Glomerular visceral epithelial cell (primary cell): ENCODE measurements at regions not wholly inside any gene's neighbourhood (a gene's known extent, or its start where the extent isn't known, plus 50 kb on each side); places are given as distances from the start of the nearest gene placed in this dataset.
"Not testable (repeated sequence)": the region's sequence is repeated elsewhere in the genome, so short reads cannot be mapped to it uniquely, and the experiment has no call there.

ENCODE experiments used
- DNase-seq: peaks from one replicate; pipeline ENCODE4 v3.0.0-alpha.2; 2016; ENCODE audit errors: extremely low spot score

GRCh38 chr20:52098186-52098585 is 93.4 kb downstream of the ZFP64 start:
- DNase-seq: no peak

DNA sequence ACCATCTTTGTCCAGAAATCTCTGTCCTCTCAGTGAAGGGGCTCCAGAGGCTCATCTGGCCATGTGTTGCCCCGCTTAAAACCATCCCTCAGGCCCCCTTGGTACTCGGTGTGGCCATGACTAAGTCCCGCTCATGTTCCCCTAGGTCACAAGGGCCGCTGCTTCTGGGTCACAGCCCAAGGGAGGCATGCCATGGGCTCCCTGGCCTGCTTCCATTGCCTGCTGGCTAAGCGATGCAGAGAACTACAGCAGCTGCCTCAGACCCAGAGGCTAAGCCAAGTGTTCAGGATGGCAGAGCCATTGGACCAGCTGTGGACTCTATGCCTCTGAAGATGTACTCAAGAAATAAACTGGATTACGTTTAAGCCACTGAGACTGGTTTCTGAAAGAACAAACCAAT is 95.5 kb downstream of the ZFP64 start:
- no peak for DNase-seq

DNA sequence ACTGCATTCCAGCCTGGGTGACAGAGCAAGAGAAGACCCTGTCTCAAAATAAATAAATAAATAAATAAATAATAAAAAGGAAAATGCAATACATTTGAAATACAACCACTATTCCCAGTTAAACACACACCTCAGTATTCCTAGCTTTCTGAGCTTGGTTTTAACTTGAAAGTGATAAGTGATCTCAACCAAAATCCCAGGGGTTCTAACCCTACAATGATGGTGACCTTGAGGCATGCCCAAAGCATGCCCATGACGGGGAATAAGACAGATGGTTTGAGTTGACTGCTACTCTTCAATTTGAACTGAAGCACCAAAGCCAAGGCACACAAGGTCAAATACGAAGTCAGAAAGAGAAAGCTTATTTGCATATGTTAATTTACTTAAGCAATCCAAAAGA is 96.9 kb downstream of the ZFP64 start:
- DNase-seq: no peak

DNA sequence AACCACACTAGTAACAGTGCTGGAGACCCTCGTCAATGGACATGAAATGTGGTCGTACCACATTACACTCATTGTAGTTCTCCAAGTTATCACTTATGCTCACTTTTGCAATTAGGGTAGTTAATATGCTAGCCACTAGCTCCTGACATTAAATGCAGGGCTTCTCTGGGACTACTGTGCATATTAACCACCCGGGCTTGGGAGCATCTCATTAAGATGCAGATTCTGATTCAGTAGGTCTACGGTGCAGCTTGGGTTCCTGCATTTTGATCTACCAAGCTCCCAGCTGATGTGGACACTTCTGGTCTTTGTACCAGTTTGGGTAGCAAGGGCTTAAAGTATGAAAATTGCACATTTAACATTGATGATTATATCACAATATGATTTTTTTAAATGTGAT is 98.0 kb downstream of the ZFP64 start:
- no peak for DNase-seq

GRCh38 chr20:52090035-52090434 is 101.5 kb downstream of the ZFP64 start:
- DNase-seq: no peak

GRCh38 chr20:52087471-52087870 is 104.1 kb downstream of the ZFP64 start:
- peak; percentile 54 for DNase-seq

- DNase-seq: no peak
These were observed 104.7 kb downstream of the ZFP64 start for GRCh38 chr20:52086878-52087277.

GRCh38 chr20:52084727-52085126 is 106.9 kb downstream of the ZFP64 start:
- DNase-seq: no peak

DNA sequence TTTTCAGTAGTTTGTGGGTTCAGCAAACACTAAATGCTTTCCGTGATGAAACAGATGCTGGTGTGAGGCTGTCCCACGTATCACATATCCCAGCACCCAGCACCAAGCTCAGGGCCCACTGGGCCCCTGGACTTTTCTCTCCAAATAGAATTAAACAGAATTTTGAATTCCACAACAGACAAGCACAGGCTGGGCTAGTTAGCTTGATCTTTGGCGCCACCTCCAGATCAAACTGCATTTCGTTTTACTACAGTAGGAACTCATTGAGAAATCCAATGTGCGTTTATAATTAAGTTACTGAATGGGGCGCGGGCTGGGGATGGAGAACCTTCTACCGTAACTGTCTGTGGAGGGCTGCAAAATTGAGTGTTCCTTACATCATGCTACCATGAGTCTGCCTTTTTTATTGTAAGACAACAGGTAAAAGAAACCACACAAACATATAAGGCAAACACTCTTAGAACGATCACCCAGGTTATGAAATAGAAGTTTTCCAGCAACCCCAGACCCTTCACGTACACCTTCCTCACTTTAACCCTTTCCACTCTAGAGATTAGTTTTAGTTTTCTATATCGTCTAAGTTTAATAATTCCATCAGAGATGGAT is 107.8 kb downstream of the ZFP64 start:
- DNase-seq: peak; percentile 50

GRCh38 chr20:52082612-52083011 is 109.0 kb downstream of the ZFP64 start:
- DNase-seq: no peak

GRCh38 chr20:52081791-52082190 is 109.8 kb downstream of the ZFP64 start:
- DNase-seq: no peak

DNA sequence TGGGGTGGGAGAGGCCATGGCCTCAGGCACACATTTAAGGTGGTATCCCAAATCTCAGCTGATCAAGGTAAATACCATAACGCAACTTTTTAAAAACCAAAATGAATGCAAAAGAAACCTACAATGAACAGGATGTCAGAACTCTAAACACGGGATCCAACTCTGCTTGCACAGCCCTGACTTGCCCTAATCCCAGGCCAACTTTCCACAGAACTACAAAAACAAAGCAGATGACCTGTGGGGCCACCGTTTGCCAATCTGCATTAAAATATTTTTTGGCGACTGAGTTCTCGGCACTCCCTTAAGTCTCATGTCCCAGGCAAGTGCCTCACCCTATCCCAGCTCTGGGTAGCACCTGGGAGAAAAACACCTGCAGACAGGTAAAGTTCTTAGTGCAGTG is 110.5 kb downstream of the ZFP64 start:
- DNase-seq: no peak

GRCh38 chr20:52078289-52078688 is 113.3 kb downstream of the ZFP64 start:
- DNase-seq: no peak

DNA sequence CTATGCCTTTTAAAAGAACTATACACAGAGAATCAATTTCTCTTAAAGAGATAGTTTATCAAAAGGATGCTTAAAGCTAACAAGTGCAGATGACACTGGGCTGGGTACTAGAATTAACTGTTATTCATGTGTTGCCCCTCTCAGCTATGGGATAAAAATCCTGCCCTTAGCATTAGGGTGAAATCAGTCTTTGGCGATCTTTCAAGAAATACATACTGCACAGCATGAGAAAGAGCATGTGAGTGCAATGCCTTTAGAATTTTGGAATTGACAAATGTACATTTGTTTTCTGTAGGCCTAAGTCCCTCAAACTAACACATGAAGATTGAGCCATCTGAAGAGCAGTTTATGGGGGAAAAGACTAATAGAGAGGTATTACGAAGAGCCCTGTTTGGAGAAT is 115.4 kb downstream of the ZFP64 start:
- DNase-seq: no peak

DNA sequence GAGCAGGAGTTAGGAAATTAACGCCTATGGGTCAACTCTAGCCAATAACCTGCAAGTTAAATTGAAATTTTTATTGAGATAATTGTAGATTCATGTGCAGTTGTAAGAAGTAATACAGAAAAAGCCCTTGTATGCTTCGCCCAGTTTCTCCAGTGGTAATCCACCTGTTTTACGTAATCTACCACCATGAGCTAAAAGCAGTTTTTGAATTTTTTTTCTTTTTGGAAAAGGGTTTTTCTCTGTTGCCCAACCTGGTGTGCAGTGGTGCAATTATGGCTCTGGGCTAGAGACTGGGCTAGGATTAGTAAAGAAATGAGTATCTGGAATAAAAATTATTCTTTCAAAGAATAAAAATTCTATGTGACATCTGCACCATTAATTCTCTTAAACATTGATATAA is 116.2 kb downstream of the ZFP64 start:
- no peak for DNase-seq

DNA sequence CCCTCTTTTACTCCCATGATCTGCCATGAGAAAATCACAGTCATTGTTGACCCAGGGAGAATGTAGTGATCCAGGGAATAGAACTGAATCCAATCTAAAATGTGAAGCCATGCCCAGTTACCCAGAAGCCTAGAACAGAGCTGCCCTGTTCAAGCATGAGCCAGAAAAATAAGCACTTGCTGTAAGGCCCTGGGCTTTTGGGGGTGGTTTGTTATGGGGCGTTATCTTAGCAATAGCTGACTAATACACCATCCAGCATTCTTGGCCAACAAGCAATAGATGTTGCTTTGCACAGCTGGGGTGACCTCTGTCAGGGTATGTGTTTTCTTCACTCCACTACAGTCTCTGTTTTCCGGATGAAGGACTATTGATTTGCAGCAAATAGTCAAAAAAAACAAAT is 120.4 kb downstream of the ZFP64 start:
- DNase-seq: no peak

DNA sequence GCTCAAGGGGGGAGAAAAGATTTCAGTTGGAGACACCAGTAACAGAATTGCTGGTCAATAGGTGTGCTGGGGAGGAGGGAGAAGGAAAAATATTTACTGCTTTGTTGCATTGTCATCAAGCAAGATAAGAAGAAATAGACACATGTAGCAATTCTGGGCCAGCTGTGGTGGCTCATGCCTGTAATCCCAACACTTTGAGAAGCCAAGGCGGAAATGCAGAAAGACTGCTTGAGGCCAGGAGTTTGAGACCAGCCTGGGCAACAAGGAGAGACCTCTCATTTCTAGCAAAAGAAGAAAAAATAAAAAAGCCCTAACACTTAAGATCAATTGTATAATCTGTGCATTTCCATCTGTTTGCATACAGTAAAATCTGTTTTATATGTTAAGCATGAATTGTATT is 126.6 kb downstream of the ZFP64 start:
- DNase-seq: no peak

DNA sequence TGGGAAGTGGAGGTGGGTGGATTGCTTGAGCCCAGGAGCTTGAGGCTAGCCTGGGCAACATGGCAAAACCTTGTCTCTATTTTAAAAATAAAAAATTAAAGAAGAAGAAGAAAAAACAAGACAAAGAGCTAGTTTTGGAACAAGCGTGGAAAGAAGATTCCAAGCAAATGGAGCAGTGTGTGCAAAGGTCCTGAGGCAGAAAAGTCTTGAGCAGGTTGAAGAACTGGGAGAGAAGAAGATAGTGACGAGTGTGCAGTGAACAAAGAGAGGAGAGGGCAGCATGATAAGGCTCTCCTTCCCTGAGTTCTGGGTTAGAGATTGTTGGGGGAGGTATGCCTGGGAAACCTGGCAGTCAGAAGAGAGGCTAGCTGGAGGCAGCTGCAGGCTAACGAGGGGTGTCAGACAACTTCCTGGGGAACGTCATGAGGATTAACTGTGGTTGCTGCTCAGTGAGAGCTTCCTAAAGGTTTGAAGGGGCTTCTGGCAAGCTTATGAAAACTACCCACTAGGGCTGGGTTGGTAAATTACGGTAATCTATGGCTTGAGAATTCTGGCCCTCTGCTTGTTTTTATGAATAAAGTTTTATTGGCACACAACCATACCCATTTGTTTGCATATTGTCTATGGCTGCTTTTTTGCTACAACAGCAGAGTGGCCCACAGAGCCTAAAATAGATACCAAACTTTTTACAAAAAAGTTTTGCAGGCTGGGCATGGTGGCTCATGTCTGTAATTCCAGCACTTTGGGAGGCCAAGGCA is 128.9 kb downstream of the ZFP64 start:
- no peak for DNase-seq

DNA sequence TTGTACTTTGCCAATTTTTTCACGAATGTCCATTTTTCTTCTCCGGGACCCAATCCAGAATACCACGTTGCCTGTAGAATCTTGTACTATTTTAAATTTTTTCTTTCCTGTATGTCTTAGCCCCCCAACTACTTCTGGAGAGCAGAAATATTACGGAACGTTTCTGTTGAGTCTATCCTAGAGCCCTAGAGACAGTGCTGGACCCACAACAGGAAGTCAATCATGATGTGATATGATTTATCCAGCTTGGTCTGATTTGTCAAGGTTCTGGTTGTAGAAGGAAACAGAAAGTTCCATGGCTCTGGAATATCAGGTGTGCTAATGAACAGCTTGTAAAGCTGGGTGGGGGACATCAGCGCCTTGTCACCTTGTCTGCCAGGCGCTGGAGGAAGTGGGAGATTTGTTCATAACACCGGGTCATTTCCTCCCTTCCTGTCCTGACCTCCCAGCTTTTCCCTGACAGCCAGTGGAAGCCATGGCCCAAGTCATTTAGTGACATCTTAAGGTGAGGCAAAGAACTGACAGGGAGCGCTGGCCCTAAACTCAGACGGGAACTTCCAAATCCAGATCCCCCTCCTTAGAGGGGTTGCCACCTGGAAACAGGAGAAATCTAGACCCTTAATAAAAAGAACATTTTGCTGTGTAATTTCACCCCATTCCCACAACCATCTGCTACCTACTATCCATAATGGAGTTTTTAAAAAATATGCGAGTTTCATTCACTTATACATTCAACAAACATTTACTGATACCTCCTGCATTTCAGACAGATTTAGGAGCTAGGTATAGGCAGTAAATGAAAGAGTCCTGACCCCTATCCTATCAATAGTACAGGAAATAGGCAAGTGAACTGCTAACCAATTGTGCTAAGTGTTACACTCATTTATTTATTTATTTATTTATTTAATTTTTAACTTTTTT is 130.5 kb downstream of the ZFP64 start:
- no peak for DNase-seq

DNA sequence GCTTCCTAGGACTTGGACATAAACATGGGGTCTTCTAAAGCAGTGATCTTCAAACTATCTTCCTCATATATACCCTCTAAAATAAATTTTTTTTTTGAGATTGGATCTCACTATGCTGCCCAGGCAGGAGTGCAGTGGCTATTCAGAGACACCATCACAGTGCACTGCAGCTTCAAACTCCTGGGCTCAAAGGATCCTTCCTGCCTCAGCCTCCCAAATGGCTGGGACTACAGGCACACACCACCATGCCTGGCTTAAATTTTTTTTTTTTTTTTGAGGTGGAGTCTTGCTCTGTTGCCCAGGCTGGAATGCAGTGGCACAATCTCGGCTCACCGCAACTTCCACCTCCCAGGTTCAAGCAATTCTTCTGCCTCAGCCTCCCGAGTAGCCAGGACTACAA is 134.4 kb downstream of the ZFP64 start:
- DNase-seq: not testable (repeated sequence)

GRCh38 chr20:52056203-52057062 is 135.1 kb downstream of the ZFP64 start:
- peak; percentile 81 for DNase-seq

- DNase-seq: no peak
These were observed 137.5 kb downstream of the ZFP64 start for GRCh38 chr20:52054123-52054522.
